HEK293 (cell line): ENCODE measurements at regions not wholly inside any gene's neighbourhood (a gene's known extent, or its start where the extent isn't known, plus 50 kb on each side); places are given as distances from the start of the nearest gene placed in this dataset.

ENCODE experiments used
- CTCF ChIA-PET: fragments of 350-600 bp; formaldehyde crosslinking; extraction: SDS; loops from one replicate; lab custom pipeline; 2021; ENCODE audit warnings: antibody characterized with exemption; lab: Yijun Ruan, JAX
- POLR2A ChIA-PET: fragments of 300-600 bp; formaldehyde crosslinking; extraction: SDS; loops from one replicate; lab custom pipeline; 2020; ENCODE audit warnings: antibody characterized with exemption, inconsistent platforms; lab: Yijun Ruan, JAX
- H3K27ac ChIP-seq: fragments of 200-500 bp; sonication (Bioruptor generic); 2 replicates; pipeline ENCODE4 v1.5.1; 2014; ENCODE audit warnings: low read depth, low read length, control low read depth, inconsistent platforms; ENCODE audit errors: extremely low read depth
- H3K36me3 ChIP-seq, 2 experiments: fragments of 200-500 bp in 1 of 2; sonication (Bioruptor generic) in 1 of 2; 1 replicate in 1 of 2; 2 replicates in 1 of 2; pipeline ENCODE4 v1.5.1; 2014 to 2017; ENCODE audit warnings: inconsistent platforms in 2 of 2, low read length in 2 of 2; ENCODE audit not compliant: control insufficient read depth in 2 of 2, insufficient read depth in 1 of 2
- H3K4me1 ChIP-seq: fragments of 200-500 bp; sonication (Bioruptor generic); 2 replicates; pipeline ENCODE4 v1.5.1; 2014; ENCODE audit warnings: mild to moderate bottlenecking, low read length, inconsistent platforms; ENCODE audit not compliant: control insufficient read depth, insufficient read depth
- H3K4me3 ChIP-seq: 2 replicates; pipeline ENCODE4 v1.5.1; 2011; ENCODE audit warnings: low read depth, mild to moderate bottlenecking, control low read depth, low read length, moderate library complexity
- H3K9me3 ChIP-seq: fragments of 200-500 bp; sonication (Bioruptor generic); 2 replicates; pipeline ENCODE4 v1.5.1; 2014; ENCODE audit warnings: low read depth, low read length, inconsistent platforms; ENCODE audit not compliant: control insufficient read depth, insufficient read depth
- EGR2 ChIP-seq: fragments of 450-650 bp; formaldehyde crosslinking; IDR thresholded peaks from 2 replicates; pipeline ENCODE4 v1.5.1; 2016; ENCODE audit warnings: low read depth, missing biosample characterization, missing genetic modification characterization
- GLI2 ChIP-seq: fragments of 450-650 bp; formaldehyde crosslinking; IDR thresholded peaks from 2 replicates; pipeline ENCODE4; 2017; ENCODE audit warnings: missing biosample characterization, missing genetic modification characterization, low read depth, borderline replicate concordance
- HOXD13 ChIP-seq: sonication (generic); formaldehyde crosslinking; IDR thresholded peaks from 2 replicates; pipeline ENCODE4 v1.8.0; 2022; ENCODE audit warnings: missing genetic modification reagents, borderline replicate concordance
- KLF10 ChIP-seq: fragments of 450-650 bp; IDR thresholded peaks from 2 replicates; pipeline ENCODE4 v1.5.1; 2018; ENCODE audit warnings: missing biosample characterization, mild to moderate bottlenecking, missing genetic modification characterization
- KLF16 ChIP-seq: fragments of 450-650 bp; formaldehyde crosslinking; IDR thresholded peaks from 2 replicates; pipeline ENCODE4 v1.5.1; 2017; ENCODE audit warnings: missing biosample characterization, missing genetic modification characterization
- MEIS1 ChIP-seq: sonication (generic); formaldehyde crosslinking; IDR thresholded peaks from 2 replicates; pipeline ENCODE4 v1.8.1; 2022; ENCODE audit warnings: missing genetic modification reagents, mild to moderate bottlenecking, borderline replicate concordance
- SETDB1 ChIP-seq: IDR thresholded peaks from one replicate; pipeline ENCODE4 v1.6.1; 2017; ENCODE audit warnings: mild to moderate bottlenecking, low read length, moderate library complexity, mixed read lengths; ENCODE audit not compliant: insufficient read length
- YY2 ChIP-seq: fragments of 450-650 bp; formaldehyde crosslinking; IDR thresholded peaks from 2 replicates; pipeline ENCODE4 v1.5.1; 2016; ENCODE audit warnings: missing biosample characterization, missing genetic modification characterization
- ZIC2 ChIP-seq: fragments of 450-650 bp; formaldehyde crosslinking; IDR thresholded peaks from 2 replicates; pipeline ENCODE4 v1.5.1; 2016; ENCODE audit warnings: missing biosample characterization, missing genetic modification characterization
- ZNF112 ChIP-seq: fragments of 450-650 bp; formaldehyde crosslinking; IDR thresholded peaks from 2 replicates; pipeline ENCODE4 v1.5.0; 2017; ENCODE audit warnings: missing biosample characterization, missing genetic modification characterization
- ZNF138 ChIP-seq: fragments of 450-650 bp; formaldehyde crosslinking; IDR thresholded peaks from 2 replicates; pipeline ENCODE4 v1.5.1; 2016; ENCODE audit warnings: missing biosample characterization, missing genetic modification characterization, borderline replicate concordance
- ZNF146 ChIP-seq: fragments of 450-650 bp; formaldehyde crosslinking; IDR thresholded peaks from 2 replicates; pipeline ENCODE4 v1.5.1; 2016; ENCODE audit warnings: missing biosample characterization, missing genetic modification characterization
- ZNF202 ChIP-seq: fragments of 450-650 bp; formaldehyde crosslinking; IDR thresholded peaks from 2 replicates; pipeline ENCODE4 v1.5.1; 2016; ENCODE audit warnings: missing biosample characterization, missing genetic modification characterization, borderline replicate concordance
- ZNF24 ChIP-seq: fragments of 450-650 bp; formaldehyde crosslinking; IDR thresholded peaks from 2 replicates; pipeline ENCODE4 v1.5.1; 2016; ENCODE audit warnings: missing biosample characterization, missing genetic modification characterization
- ZNF335 ChIP-seq: fragments of 450-650 bp; formaldehyde crosslinking; conservative IDR thresholded peaks from 2 replicates; pipeline ENCODE4 v1.5.1; 2016; ENCODE audit warnings: missing biosample characterization, missing genetic modification characterization
- ZNF394 ChIP-seq: fragments of 450-650 bp; formaldehyde crosslinking; IDR thresholded peaks from 2 replicates; pipeline ENCODE4 v1.5.1; 2016; ENCODE audit warnings: missing biosample characterization, missing genetic modification characterization, mild to moderate bottlenecking, moderate library complexity, borderline replicate concordance
- ZNF571 ChIP-seq: fragments of 450-650 bp; formaldehyde crosslinking; IDR thresholded peaks from 2 replicates; pipeline ENCODE4 v1.5.0; 2017; ENCODE audit warnings: missing biosample characterization, missing genetic modification characterization
- ZNF660 ChIP-seq: fragments of 450-650 bp; IDR thresholded peaks from 2 replicates; pipeline ENCODE4 v1.5.1; 2018; ENCODE audit warnings: missing biosample characterization, mild to moderate bottlenecking, missing genetic modification characterization
- ZNF677 ChIP-seq: fragments of 450-650 bp; IDR thresholded peaks from 2 replicates; pipeline ENCODE4 v1.5.0; 2018; ENCODE audit warnings: missing biosample characterization, mild to moderate bottlenecking, missing genetic modification characterization, moderate library complexity
- ZNF707 ChIP-seq: fragments of 450-650 bp; formaldehyde crosslinking; IDR thresholded peaks from 2 replicates; pipeline ENCODE4 v1.5.1; 2016; ENCODE audit warnings: missing biosample characterization, missing genetic modification characterization
- ZNF747 ChIP-seq: fragments of 450-650 bp; formaldehyde crosslinking; IDR thresholded peaks from 2 replicates; pipeline ENCODE4 v1.5.1; 2016; ENCODE audit warnings: missing biosample characterization, missing genetic modification characterization
- ZNF830 ChIP-seq: fragments of 450-650 bp; IDR thresholded peaks from 2 replicates; pipeline ENCODE4 v1.5.0; 2018; ENCODE audit warnings: missing biosample characterization, missing genetic modification characterization, low read depth, mild to moderate bottlenecking, moderate library complexity
- ZNF843 ChIP-seq: fragments of 450-650 bp; formaldehyde crosslinking; IDR thresholded peaks from 2 replicates; pipeline ENCODE4 v1.5.1; 2016; ENCODE audit warnings: missing biosample characterization, missing genetic modification characterization
- TF ChIP-seq, protein P1 (sequence below): fragments of 450-650 bp; formaldehyde crosslinking; IDR thresholded peaks from 2 replicates; pipeline ENCODE4 v1.5.1; 2016; ENCODE audit warnings: missing biosample characterization, missing genetic modification characterization

GRCh38 chr17:72530454-72530853 lies 409.6 kb downstream of the SOX9 start:
- POLR2A ChIA-PET, result no interaction called here
- H3K27ac ChIP-seq, result no peak overlapping the region
- CTCF ChIA-PET, result interaction anchor here (1.2 to 1.5 kb wide), 2 partner anchors 9 to 26 kb away, joined by 3 to 6 read pairs; no protein-coding TSS in a partner anchor

DNA sequence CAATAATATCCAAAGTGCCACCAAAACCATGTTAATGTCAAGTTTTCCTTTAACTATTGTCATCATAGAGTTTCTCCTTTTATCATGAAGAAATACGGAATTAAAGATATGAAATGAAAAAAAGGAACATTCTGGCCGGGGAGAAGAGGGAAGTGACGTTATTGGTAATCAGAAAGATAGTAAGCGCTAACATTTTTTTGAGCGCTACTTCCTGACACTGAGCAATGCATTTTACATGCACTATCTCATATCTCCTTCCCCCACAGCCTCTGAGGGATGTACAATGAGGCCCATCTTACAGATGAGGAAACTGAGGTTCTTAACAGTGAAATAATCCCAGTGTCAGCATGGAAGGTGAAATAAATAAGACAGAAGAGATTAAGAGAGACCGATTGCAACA lies 410.9 kb downstream of the SOX9 start:
- Histone ChIP-seq H3K4me1 (peaks cover 3% of the 10 kb centered on the region; the same call in 1 of the 2 replicates), H3K27ac (no peak overlapping the region), H3K9me3 (no peaks in the 10 kb centered on the region; the same call in 1 of the 2 replicates), H3K36me3 (no peaks in the 10 kb centered on the region), H3K4me3 (no peak overlapping the region)
- TF ChIP-seq EGR2 (tag by site-specific recombination), result no peak
- POLR2A ChIA-PET, result no interaction called here
- CTCF ChIA-PET, result no interaction called here

More at GRCh38 chr17:72530454-72530853, 409.6 kb downstream of the SOX9 start:
- Histone ChIP-seq H3K4me1 (peaks cover 6% of the 10 kb centered on the region), H3K9me3 (no peaks in the 10 kb centered on the region; the same call in 1 of the 2 replicates), H3K36me3 (no peaks in the 10 kb centered on the region)
- TF ChIP-seq ZNF138 (tag by site-specific recombination) (no peak), ZNF707 (no peak), ZNF112 (tag by site-specific recombination) (no peak), EGR2 (tag by site-specific recombination) (no peak), ZNF335 (tag by site-specific recombination) (no peak), ZNF677 (no peak), ZNF394 (tag by site-specific recombination) (no peak), ZNF747 (tag by site-specific recombination) (no peak), ZNF202 (tag by site-specific recombination) (no peak), ZNF830 (no peak), ZNF146 (tag by site-specific recombination) (no peak), ZNF571 (tag by site-specific recombination) (no peak), ZNF660 (tag by site-specific recombination) (no peak), KLF16 (tag by site-specific recombination) (no peak), KLF10 (no peak), ZNF24 (no peak), YY2 (tag by site-specific recombination) (no peak)
- TF ChIP-seq, protein P1, sequence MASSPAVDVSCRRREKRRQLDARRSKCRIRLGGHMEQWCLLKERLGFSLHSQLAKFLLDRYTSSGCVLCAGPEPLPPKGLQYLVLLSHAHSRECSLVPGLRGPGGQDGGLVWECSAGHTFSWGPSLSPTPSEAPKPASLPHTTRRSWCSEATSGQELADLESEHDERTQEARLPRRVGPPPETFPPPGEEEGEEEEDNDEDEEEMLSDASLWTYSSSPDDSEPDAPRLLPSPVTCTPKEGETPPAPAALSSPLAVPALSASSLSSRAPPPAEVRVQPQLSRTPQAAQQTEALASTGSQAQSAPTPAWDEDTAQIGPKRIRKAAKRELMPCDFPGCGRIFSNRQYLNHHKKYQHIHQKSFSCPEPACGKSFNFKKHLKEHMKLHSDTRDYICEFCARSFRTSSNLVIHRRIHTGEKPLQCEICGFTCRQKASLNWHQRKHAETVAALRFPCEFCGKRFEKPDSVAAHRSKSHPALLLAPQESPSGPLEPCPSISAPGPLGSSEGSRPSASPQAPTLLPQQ (tag by site-specific recombination), result no peak
- TF ChIP-seq, all 188 proteins: peak for 0
- H3K4me3 ChIP-seq, result no peak overlapping the region

DNA sequence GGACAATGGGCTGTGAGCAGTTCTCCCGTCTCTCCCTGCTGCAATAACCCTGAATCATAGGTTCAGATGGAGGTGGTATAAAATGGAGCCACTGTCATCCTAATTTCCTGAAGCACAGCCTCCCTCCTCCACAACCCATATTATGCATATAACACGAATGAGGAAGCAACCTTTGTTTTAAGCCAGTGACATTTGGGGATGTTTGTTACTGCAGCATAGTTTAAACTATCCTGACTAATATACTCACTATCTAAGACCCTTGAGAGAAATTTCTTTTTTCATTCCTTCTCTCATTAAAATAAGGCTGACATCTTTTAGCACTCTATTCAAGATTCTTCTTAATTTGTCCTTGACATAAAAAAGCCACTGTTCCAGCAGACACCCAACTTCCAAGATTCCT lies 413.4 kb downstream of the SOX9 start:
- ChIA-PET POLR2A (no interaction called here), CTCF (no interaction called here)
- Histone ChIP-seq H3K36me3 (no peaks in the 10 kb centered on the region), H3K9me3 (no peaks in the 10 kb centered on the region; the same call in 1 of the 2 replicates), H3K4me1 (peaks cover 2% of the 10 kb centered on the region; the same call in 1 of the 2 replicates), H3K27ac (no peak overlapping the region), H3K4me3 (no peak overlapping the region)
- TF ChIP-seq SETDB1 (peak; percentile 55), HOXD13 (no peak), ZIC2 (tag by site-specific recombination) (no peak), MEIS1 (CRISPR knock-in tag) (no peak), GLI2 (tag by site-specific recombination) (no peak), ZNF843 (tag by site-specific recombination) (no peak)
